TTC549 (cell line): ENCODE measurements at regions not wholly inside any gene's neighbourhood (a gene's known extent, or its start where the extent isn't known, plus 50 kb on each side); places are given as distances from the start of the nearest gene placed in this dataset.
A peak's percentile ranks its signal among the peaks of the same experiment; 100 is the strongest.
"Not testable (repeated sequence)": the region's sequence is repeated elsewhere in the genome, so short reads cannot be mapped to it uniquely, and the experiment has no call there.

Experiments
- FAIRE-seq: peaks from 2 replicates; lab custom pipeline; 2012; peaks lifted over from hg19 to GRCh38; lab: Jason Lieb, UNC

GRCh38 chr4:55696424-55696823, 60.3 kb upstream of the NMU start:
- FAIRE-seq = not testable (repeated sequence)

GRCh38 chr4:55706541-55706940, 70.4 kb upstream of the NMU start:
- FAIRE-seq = peak; percentile 31

- no peak for FAIRE-seq
These were observed 71.4 kb upstream of the NMU start for GRCh38 chr4:55707507-55707906.

- FAIRE-seq = not testable (repeated sequence)
These were observed 71.9 kb upstream of the NMU start for GRCh38 chr4:55707991-55708390.

- not testable (repeated sequence) for FAIRE-seq
These were observed 76.7 kb upstream of the NMU start for GRCh38 chr4:55712835-55713234.

GRCh38 chr4:55721651-55722050, 85.6 kb upstream of the NMU start:
- FAIRE-seq = no peak

- no peak for FAIRE-seq
These were observed 86.0 kb upstream of the NMU start for GRCh38 chr4:55722132-55722531.

GRCh38 chr4:55723403-55723802, 87.3 kb upstream of the NMU start:
- no peak for FAIRE-seq

- no peak for FAIRE-seq
These were observed 89.0 kb upstream of the NMU start for GRCh38 chr4:55725057-55725456.

GRCh38 chr4:55727746-55728145, 91.6 kb upstream of the NMU start:
- no peak for FAIRE-seq

- FAIRE-seq = no peak
These were observed 90.0 kb upstream of the EXOC1L start for GRCh38 chr4:55729351-55730279.

- no peak for FAIRE-seq
These were observed 89.2 kb upstream of the EXOC1L start for GRCh38 chr4:55730280-55730931.

GRCh38 chr4:55731959-55732358, 87.6 kb upstream of the EXOC1L start:
- FAIRE-seq = no peak

GRCh38 chr4:55732864-55733263, 86.7 kb upstream of the EXOC1L start:
- FAIRE-seq = no peak

- no peak for FAIRE-seq
These were observed 85.7 kb upstream of the EXOC1L start for GRCh38 chr4:55733932-55734331.

- FAIRE-seq = peak; percentile 32
These were observed 82.9 kb upstream of the EXOC1L start for GRCh38 chr4:55736605-55737183.

GRCh38 chr4:55742655-55743202, 76.9 kb upstream of the EXOC1L start:
- FAIRE-seq = no peak

GRCh38 chr4:55744369-55744768, 75.2 kb upstream of the EXOC1L start:
- no peak for FAIRE-seq

GRCh38 chr4:55745014-55745413, 74.6 kb upstream of the EXOC1L start:
- no peak for FAIRE-seq

GRCh38 chr4:55747793-55748192, 71.8 kb upstream of the EXOC1L start:
- FAIRE-seq = no peak

- FAIRE-seq = no peak
These were observed 69.9 kb upstream of the EXOC1L start for GRCh38 chr4:55749666-55750065.

GRCh38 chr4:55752810-55753209, 66.8 kb upstream of the EXOC1L start:
- no peak for FAIRE-seq

GRCh38 chr4:55753856-55754255, 65.7 kb upstream of the EXOC1L start:
- FAIRE-seq = no peak
